ENCODE measurements at regions not wholly inside any gene's neighbourhood (a gene's known extent, or its start where the extent isn't known, plus 50 kb on each side); places are given as distances from the start of the nearest gene placed in this dataset.

DNA sequence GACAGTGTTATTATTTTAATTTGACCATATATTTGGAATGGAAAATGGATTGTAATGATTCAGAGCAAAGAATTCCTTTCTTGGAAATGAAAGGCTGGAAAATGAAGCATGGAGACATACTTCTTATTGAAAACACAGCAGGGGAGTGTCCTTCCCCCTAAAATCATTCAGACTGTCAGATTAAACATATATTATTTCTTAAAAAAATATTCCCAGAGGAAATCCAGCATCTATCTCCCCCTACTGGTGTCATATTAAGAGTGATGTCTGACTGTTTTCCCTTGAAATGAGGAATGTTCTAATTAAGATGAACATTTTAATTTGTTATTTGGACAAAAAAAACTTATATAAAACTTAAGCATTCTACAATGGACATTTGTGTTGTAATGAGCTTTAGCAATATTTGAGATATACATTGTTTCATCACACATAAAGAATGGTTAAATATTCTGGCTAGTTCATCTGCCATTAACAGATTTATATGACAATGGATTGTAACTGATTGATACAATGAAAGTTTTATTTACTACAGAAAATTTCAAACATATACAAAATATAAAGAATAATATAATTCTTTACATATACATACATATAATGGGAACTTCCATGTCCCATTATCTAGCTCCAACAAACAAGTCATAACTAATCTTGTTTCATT, 264.6 kb downstream of the SPRY1 start:
- TF ChIP-seq POLR2AphosphoS5 (IDR thresholded peaks at IDR 0.05) = no peak
- TF ChIP-seq POLR2A (IDR thresholded peaks at IDR 0.05) = no peak
- no peak for TF ChIP-seq EP300 (IDR thresholded peaks at IDR 0.05)

Measured in suprapubic skin (tissue), 4 donors.